HEK293T (cell line): ENCODE measurements at regions not wholly inside any gene's neighbourhood (a gene's known extent, or its start where the extent isn't known, plus 50 kb on each side); places are given as distances from the start of the nearest gene placed in this dataset.

Experiments
- CTBP1 ChIP-seq: fragments of 450-650 bp; IDR thresholded peaks from 2 replicates; pipeline ENCODE4 v1.6.1; 2016; ENCODE audit warnings: borderline replicate concordance
- ELF4 ChIP-seq: fragments of 450-650 bp; IDR thresholded peaks from 2 replicates; pipeline ENCODE4 v1.6.1; 2017; ENCODE audit warnings: antibody characterized with exemption
- FOXM1 ChIP-seq: fragments of 450-650 bp; IDR thresholded peaks from 2 replicates; pipeline ENCODE4 v1.6.1; 2017; ENCODE audit warnings: mild to moderate bottlenecking, borderline replicate concordance
- NFRKB ChIP-seq: fragments of 450-650 bp; IDR thresholded peaks from 2 replicates; pipeline ENCODE4 v1.6.1; 2016; ENCODE audit warnings: mild to moderate bottlenecking, moderate library complexity
- SP1 ChIP-seq: fragments of 450-650 bp; IDR thresholded peaks from 2 replicates; pipeline ENCODE4 v1.6.1; 2017

GRCh38 chr22:26751217-26751616 is 93.8 kb downstream of the MIAT start:
- TF ChIP-seq NFRKB (no peak), FOXM1 (no peak), ELF4 (no peak), CTBP1 (no peak), SP1 (no peak)
